H1 (cell line): ENCODE measurements at regions not wholly inside any gene's neighbourhood (a gene's known extent, or its start where the extent isn't known, plus 50 kb on each side); places are given as distances from the start of the nearest gene placed in this dataset.

Experiments
- BCL11A ChIP-seq, 2 experiments: IDR thresholded peaks; one replicate each; pipeline ENCODE4 v1.6.1; 2011; ENCODE audit warnings: low read depth in 2 of 2, low read length in 2 of 2, mild to moderate bottlenecking in 2 of 2
- CTCF ChIP-seq, 3 experiments: IDR thresholded peaks; 1 replicate in 2 of 3; 2 replicates in 1 of 3; pipeline versions ENCODE4 v1.5.1 to v1.6.1; 2011; ENCODE audit warnings: low read length in 3 of 3, mild to moderate bottlenecking in 3 of 3, inconsistent platforms in 2 of 3, low read depth in 1 of 3, moderate library complexity in 1 of 3; ENCODE audit not compliant: insufficient read depth in 1 of 3; ENCODE audit errors: control extremely low read depth in 1 of 3

- TF ChIP-seq CTCF (IDR thresholded peaks at IDR 0.05; ENCODE audit: control extremely low read depth in 1 of 3, insufficient read depth in 1 of 3, low read depth in 1 of 3, low read length in 3 of 3) (no peak), BCL11A (IDR thresholded peaks at IDR 0.05; ENCODE audit: low read depth in 2 of 2, low read length in 2 of 2) (no peak)
These were observed 238.9 kb upstream of the PRMT6 start for GRCh38 chr1:106817575-106817974.
